ENCODE measurements at regions not wholly inside any gene's neighbourhood (a gene's known extent, or its start where the extent isn't known, plus 50 kb on each side); places are given as distances from the start of the nearest gene placed in this dataset.

GRCh38 chr2:65687614-65688013 is 255.2 kb upstream of the SPRED2 start:
- TF ChIP-seq CTCF (IDR thresholded peaks at IDR 0.05): no peak
- no peak for TF ChIP-seq ZFX (IDR thresholded peaks at IDR 0.05; ENCODE audit: borderline replicate concordance)
